ENCODE measurements at regions not wholly inside any gene's neighbourhood (a gene's known extent, or its start where the extent isn't known, plus 50 kb on each side); places are given as distances from the start of the nearest gene placed in this dataset.
A peak's percentile ranks its signal among the peaks of the same experiment; 100 is the strongest.

DNA sequence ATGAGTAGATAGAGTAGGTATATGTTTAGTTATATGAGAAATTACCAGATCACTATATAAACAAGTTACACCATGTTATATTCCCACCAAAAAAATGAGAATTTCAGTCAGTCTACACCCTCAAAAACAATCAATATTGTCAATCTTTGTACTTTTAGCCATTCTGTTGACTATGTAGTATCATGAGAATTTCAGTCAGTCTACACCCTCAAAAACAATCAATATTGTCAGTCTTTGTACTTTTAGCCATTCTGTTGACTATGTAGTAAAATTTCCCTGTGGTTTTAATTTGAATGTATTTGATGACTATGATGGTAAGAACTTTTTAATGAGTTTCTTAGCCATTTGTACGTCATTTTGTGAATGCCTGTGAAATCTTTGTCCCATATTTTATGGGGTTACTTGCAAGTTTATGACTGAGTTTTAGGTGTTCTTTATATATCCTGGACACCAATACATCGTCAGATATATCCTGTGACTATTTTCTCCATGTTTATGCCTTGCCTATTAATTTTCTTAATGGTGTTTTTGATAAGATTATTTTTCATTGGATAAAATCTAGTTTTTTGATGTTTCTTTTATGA is 528.4 kb upstream of the SPHKAP start:
- H3K4me3 ChIP-seq (ENCODE audit: low read depth, low read length) = no peak overlapping the region
- no peaks in the 10 kb centered on the region for H3K36me3 ChIP-seq (ENCODE audit: insufficient read depth, low read length)
- no peaks in the 10 kb centered on the region for H3K4me1 ChIP-seq (ENCODE audit: control insufficient read depth, insufficient read depth, low read length, unreplicated experiment)
- H3K79me2 ChIP-seq (ENCODE audit: control insufficient read depth, insufficient read depth, low read length, unreplicated experiment) = no peaks in the 10 kb centered on the region
- H3K27ac ChIP-seq (ENCODE audit: low read depth, low read length) = no peak overlapping the region
- H2AFZ ChIP-seq (ENCODE audit: low read length, unreplicated experiment) = no peak overlapping the region
- no peaks in the 10 kb centered on the region for H3K27me3 ChIP-seq (ENCODE audit: insufficient read depth, low read length)

DNA sequence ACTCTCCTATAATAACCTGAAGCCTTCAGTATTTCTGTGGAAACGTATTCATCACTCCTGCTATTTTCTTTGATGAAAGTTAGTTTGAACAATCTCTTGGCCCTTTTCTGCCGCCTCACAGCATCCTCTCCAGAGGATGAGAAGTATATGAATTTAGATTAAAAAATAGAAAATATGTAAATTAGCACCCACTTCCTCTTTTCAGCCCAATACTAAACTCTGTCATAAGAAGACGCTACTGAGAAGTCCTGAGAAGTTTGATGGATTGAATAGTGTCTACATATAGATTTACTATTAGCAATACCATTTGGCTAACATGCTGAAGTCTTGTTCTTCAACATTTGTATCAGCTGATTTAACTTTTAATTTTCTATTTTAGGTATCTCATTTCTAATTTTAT is 526.4 kb upstream of the SPHKAP start:
- Histone ChIP-seq H3K36me3 (ENCODE audit: insufficient read depth, low read length) (no peaks in the 10 kb centered on the region), H3K27me3 (ENCODE audit: insufficient read depth, low read length) (no peaks in the 10 kb centered on the region), H2AFZ (ENCODE audit: low read length, unreplicated experiment) (no peak overlapping the region), H3K27ac (ENCODE audit: low read depth, low read length) (no peak overlapping the region), H3K4me3 (ENCODE audit: low read depth, low read length) (no peak overlapping the region), H3K79me2 (ENCODE audit: control insufficient read depth, insufficient read depth, low read length, unreplicated experiment) (no peaks in the 10 kb centered on the region), H3K4me1 (ENCODE audit: control insufficient read depth, insufficient read depth, low read length, unreplicated experiment) (no peaks in the 10 kb centered on the region)

DNA sequence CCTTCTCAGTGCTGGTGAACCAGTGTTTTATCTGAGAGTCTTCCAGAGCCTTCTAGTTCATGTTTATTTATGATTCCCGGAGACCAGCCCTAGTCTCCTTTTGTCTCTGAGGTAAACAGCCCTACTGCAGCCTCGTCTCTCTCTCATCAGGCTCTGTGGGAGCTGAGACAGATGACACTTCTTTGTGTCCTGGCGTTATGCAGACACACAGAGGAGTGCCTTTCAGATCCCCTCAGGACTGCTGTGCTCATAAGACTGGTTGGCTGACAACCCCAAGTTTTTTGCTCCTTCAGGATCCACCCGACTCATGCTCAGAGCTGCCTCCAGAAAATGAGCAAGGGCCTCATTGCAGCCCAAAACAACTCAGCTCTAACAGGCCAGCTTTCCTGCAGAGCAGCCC is 523.8 kb upstream of the SPHKAP start:
- Histone ChIP-seq H3K27me3 (ENCODE audit: insufficient read depth, low read length) (no peaks in the 10 kb centered on the region), H3K36me3 (ENCODE audit: insufficient read depth, low read length) (no peaks in the 10 kb centered on the region), H3K4me3 (ENCODE audit: low read depth, low read length) (no peak overlapping the region), H3K4me1 (ENCODE audit: control insufficient read depth, insufficient read depth, low read length, unreplicated experiment) (peaks cover 12% of the 10 kb centered on the region), H3K79me2 (ENCODE audit: control insufficient read depth, insufficient read depth, low read length, unreplicated experiment) (no peaks in the 10 kb centered on the region), H2AFZ (ENCODE audit: low read length, unreplicated experiment) (no peak overlapping the region), H3K27ac (ENCODE audit: low read depth, low read length) (no peak overlapping the region)

DNA sequence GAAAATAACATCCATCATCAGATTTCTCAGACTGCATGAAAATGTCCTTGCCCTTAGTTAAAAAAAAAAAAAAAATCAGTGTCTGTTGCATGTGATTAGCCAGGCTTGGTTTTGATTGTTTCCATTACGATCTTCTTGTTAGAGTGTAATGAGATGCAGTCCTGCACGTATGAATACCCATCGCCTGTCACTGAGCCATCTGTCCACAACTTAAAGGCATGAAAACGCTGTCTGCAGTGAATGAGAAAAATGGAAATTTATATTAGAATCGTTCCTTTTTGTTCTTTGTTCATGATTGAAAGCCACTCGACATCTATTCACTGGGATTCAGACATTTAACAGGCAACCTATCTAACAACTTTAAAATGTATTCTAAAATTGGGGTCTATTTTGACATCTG is 521.7 kb upstream of the SPHKAP start:
- Histone ChIP-seq H3K4me1 (ENCODE audit: control insufficient read depth, insufficient read depth, low read length, unreplicated experiment) (peaks cover 16% of the 10 kb centered on the region), H3K79me2 (ENCODE audit: control insufficient read depth, insufficient read depth, low read length, unreplicated experiment) (no peaks in the 10 kb centered on the region), H3K27ac (ENCODE audit: low read depth, low read length) (no peak overlapping the region)

DNA sequence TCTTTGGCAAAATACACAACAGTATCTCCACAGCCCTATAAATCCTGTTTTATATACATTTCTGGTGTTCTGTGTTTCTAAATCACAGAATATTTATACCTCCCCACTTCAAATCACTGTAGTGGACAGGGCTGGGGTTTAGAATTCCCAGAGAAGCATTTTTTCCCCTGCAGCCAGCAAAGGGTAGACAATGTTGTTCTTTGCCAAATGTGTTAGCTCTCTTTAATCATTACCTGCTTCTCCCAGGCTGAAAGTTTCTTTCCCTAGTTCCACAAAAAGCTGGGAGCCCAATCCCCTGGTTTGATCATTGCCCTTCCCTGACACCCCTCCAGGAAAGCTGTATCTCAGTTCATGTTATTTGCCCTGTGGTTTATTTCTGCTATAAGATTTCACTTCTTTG is 520.0 kb upstream of the SPHKAP start:
- H2AFZ ChIP-seq (ENCODE audit: low read length, unreplicated experiment) = no peak overlapping the region
- H3K27me3 ChIP-seq (ENCODE audit: insufficient read depth, low read length) = no peaks in the 10 kb centered on the region
- peaks cover 16% of the 10 kb centered on the region for H3K4me1 ChIP-seq (ENCODE audit: control insufficient read depth, insufficient read depth, low read length, unreplicated experiment)
- no peaks in the 10 kb centered on the region for H3K79me2 ChIP-seq (ENCODE audit: control insufficient read depth, insufficient read depth, low read length, unreplicated experiment)
- H3K27ac ChIP-seq (ENCODE audit: low read depth, low read length) = no peak overlapping the region
- no peaks in the 10 kb centered on the region for H3K36me3 ChIP-seq (ENCODE audit: insufficient read depth, low read length)
- no peak overlapping the region for H3K4me3 ChIP-seq (ENCODE audit: low read depth, low read length)

More for the DNA sequence above, 521.7 kb upstream of the SPHKAP start:
- H3K4me3 ChIP-seq (ENCODE audit: low read depth, low read length) = no peak overlapping the region
- no peaks in the 10 kb centered on the region for H3K36me3 ChIP-seq (ENCODE audit: insufficient read depth, low read length)
- no peaks in the 10 kb centered on the region for H3K27me3 ChIP-seq (ENCODE audit: insufficient read depth, low read length)
- no peak overlapping the region for H2AFZ ChIP-seq (ENCODE audit: low read length, unreplicated experiment)

DNA sequence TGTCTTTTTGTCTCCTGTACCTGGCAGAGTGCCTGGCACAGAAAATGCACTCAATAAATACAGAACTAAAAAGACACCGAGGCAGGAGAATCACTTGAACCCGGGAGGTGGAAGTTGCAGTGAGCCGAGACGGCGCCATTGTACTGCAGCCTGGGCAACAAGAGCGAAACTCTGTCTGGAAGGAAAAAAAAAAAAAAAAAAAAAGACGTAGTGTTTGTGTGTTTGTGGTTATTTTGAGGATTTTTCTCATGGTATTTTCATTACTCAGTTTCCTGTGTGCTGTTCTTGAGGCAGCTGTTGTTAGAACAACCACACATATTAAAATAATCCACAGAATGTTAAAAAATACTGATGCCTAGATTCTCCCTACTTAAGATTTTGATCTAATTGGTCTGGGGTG is 519.2 kb upstream of the SPHKAP start:
- no peaks in the 10 kb centered on the region for H3K27me3 ChIP-seq (ENCODE audit: insufficient read depth, low read length)
- no peaks in the 10 kb centered on the region for H3K79me2 ChIP-seq (ENCODE audit: control insufficient read depth, insufficient read depth, low read length, unreplicated experiment)
- peak overlapping the region; percentile 70 for H3K27ac ChIP-seq (ENCODE audit: low read depth, low read length)
- peaks cover 16% of the 10 kb centered on the region for H3K4me1 ChIP-seq (ENCODE audit: control insufficient read depth, insufficient read depth, low read length, unreplicated experiment)
- no peak overlapping the region for H3K4me3 ChIP-seq (ENCODE audit: low read depth, low read length)
- no peak overlapping the region for H2AFZ ChIP-seq (ENCODE audit: low read length, unreplicated experiment)
- H3K36me3 ChIP-seq (ENCODE audit: insufficient read depth, low read length) = no peaks in the 10 kb centered on the region

DNA sequence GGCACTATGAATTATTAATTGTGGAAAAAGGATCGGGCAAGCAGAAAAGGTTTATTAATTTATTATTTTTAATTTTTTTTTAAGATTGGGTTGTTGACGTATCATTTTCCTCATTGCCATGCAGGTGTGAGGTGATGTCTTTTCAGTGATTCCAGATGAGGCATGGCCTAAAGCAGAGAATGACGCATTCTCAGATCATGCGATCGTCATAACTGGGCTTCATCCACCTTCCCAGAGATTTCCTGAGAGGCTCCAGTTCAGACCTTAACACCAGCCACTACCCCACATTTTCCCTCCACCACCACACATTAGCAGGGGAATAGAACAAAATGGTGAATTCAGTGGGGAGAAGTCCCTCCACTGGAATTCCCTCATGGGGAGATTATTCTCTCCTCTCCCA is 518.4 kb upstream of the SPHKAP start:
- H2AFZ ChIP-seq (ENCODE audit: low read length, unreplicated experiment) = no peak overlapping the region
- no peaks in the 10 kb centered on the region for H3K27me3 ChIP-seq (ENCODE audit: insufficient read depth, low read length)
- peak overlapping the region; percentile 33 for H3K27ac ChIP-seq (ENCODE audit: low read depth, low read length)
- H3K36me3 ChIP-seq (ENCODE audit: insufficient read depth, low read length) = no peaks in the 10 kb centered on the region
- H3K4me1 ChIP-seq (ENCODE audit: control insufficient read depth, insufficient read depth, low read length, unreplicated experiment) = peaks cover 16% of the 10 kb centered on the region
- H3K79me2 ChIP-seq (ENCODE audit: control insufficient read depth, insufficient read depth, low read length, unreplicated experiment) = no peaks in the 10 kb centered on the region
- H3K4me3 ChIP-seq (ENCODE audit: low read depth, low read length) = no peak overlapping the region

DNA sequence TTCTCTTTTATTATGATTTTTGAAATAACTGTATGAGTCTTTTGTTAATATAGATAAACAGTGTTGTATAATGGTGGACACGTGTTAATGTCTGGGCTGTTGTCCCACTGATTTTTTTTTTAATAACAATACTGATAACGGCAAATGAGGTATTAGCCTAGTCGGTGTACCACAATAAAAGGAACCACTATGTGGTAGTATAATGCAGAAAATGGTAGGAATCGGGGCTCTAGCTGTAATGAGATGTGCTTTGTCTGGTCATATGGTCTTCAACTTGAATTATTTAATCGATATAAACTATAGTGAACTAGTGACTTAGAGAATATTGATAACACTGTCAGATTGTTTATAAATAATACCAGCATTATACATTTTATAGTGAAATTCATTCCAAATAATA is 517.9 kb upstream of the SPHKAP start:
- Histone ChIP-seq H2AFZ (ENCODE audit: low read length, unreplicated experiment) (no peak overlapping the region), H3K27me3 (ENCODE audit: insufficient read depth, low read length) (no peaks in the 10 kb centered on the region), H3K4me3 (ENCODE audit: low read depth, low read length) (no peak overlapping the region), H3K79me2 (ENCODE audit: control insufficient read depth, insufficient read depth, low read length, unreplicated experiment) (no peaks in the 10 kb centered on the region), H3K4me1 (ENCODE audit: control insufficient read depth, insufficient read depth, low read length, unreplicated experiment) (peaks cover 16% of the 10 kb centered on the region), H3K36me3 (ENCODE audit: insufficient read depth, low read length) (no peaks in the 10 kb centered on the region), H3K27ac (ENCODE audit: low read depth, low read length) (no peak overlapping the region)

DNA sequence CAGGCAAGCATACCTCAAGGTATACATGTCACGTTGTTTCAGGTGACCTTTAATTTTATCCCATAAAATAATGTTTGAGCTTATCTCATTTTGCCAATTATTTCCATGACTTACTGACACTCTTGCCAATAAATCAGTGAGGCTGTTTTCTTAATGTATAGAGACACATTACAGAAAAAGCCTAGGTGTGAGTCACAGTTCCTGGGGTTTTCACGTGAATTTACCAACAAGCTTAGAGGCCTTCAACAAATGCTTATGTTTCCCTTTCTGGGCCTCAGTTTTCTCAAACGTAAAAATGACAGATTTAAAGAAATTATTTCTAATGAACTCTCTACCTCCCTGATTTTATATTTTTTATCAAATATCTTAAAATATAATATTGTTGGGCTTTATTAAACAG is 517.5 kb upstream of the SPHKAP start:
- Histone ChIP-seq H2AFZ (ENCODE audit: low read length, unreplicated experiment) (no peak overlapping the region), H3K79me2 (ENCODE audit: control insufficient read depth, insufficient read depth, low read length, unreplicated experiment) (no peaks in the 10 kb centered on the region), H3K36me3 (ENCODE audit: insufficient read depth, low read length) (no peaks in the 10 kb centered on the region), H3K4me1 (ENCODE audit: control insufficient read depth, insufficient read depth, low read length, unreplicated experiment) (peaks cover 16% of the 10 kb centered on the region), H3K27ac (ENCODE audit: low read depth, low read length) (no peak overlapping the region), H3K4me3 (ENCODE audit: low read depth, low read length) (no peak overlapping the region), H3K27me3 (ENCODE audit: insufficient read depth, low read length) (no peaks in the 10 kb centered on the region)

DNA sequence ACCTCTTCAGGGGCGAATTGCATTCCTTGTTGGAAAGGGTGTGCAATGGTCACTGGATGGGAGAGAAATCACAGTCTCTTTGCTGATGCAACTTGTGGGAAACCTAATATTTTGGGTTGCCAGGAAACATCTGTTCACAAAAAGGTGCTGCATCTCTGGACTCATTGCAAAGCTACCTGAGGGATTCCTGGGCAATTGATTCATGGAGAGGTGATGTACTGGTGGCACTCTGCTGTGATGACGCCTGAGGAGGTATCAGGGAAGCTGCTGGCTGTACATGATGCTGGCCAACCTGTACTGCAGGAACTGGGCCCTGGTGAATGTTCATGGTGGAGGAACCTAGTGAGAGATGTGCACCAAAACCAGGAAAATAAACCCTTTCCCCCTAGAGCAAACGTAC is 516.0 kb upstream of the SPHKAP start:
- H3K36me3 ChIP-seq (ENCODE audit: insufficient read depth, low read length) = no peaks in the 10 kb centered on the region
- H3K4me1 ChIP-seq (ENCODE audit: control insufficient read depth, insufficient read depth, low read length, unreplicated experiment) = peaks cover 16% of the 10 kb centered on the region
- H3K4me3 ChIP-seq (ENCODE audit: low read depth, low read length) = no peak overlapping the region
- H2AFZ ChIP-seq (ENCODE audit: low read length, unreplicated experiment) = no peak overlapping the region
- H3K79me2 ChIP-seq (ENCODE audit: control insufficient read depth, insufficient read depth, low read length, unreplicated experiment) = no peaks in the 10 kb centered on the region
- no peak overlapping the region for H3K27ac ChIP-seq (ENCODE audit: low read depth, low read length)
- H3K27me3 ChIP-seq (ENCODE audit: insufficient read depth, low read length) = no peaks in the 10 kb centered on the region

DNA sequence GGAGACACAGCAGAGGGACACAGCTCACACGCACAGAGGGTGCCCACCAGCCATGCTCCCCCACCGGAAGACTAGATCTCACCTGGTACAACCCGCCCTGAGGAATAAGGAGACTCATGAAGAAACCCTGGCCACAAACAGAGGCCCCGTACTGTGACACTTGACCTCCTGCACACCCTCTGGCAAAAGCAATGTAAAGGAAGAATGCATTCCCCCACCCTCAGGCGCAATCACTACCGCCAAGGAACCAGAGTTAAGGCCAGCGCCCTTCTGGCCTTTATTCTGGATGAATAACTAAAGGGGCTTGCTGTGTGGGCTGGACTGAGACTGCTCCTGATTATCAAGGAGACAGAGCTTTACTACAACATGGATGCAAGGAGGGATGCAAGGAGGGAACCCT is 509.2 kb upstream of the SPHKAP start:
- Histone ChIP-seq H3K36me3 (ENCODE audit: insufficient read depth, low read length) (no peaks in the 10 kb centered on the region), H3K27me3 (ENCODE audit: insufficient read depth, low read length) (no peaks in the 10 kb centered on the region), H3K79me2 (ENCODE audit: control insufficient read depth, insufficient read depth, low read length, unreplicated experiment) (no peaks in the 10 kb centered on the region), H2AFZ (ENCODE audit: low read length, unreplicated experiment) (no peak overlapping the region), H3K27ac (ENCODE audit: low read depth, low read length) (no peak overlapping the region), H3K4me1 (ENCODE audit: control insufficient read depth, insufficient read depth, low read length, unreplicated experiment) (no peaks in the 10 kb centered on the region), H3K4me3 (ENCODE audit: low read depth, low read length) (no peak overlapping the region)

Measured in ACC112 (cell line).